Activated CD4-positive, alpha-beta memory T cell treated with anti-CD3 and anti-CD28 coated beads for 36 hours (primary cell): ENCODE measurements at regions not wholly inside any gene's neighbourhood (a gene's known extent, or its start where the extent isn't known, plus 50 kb on each side); places are given as distances from the start of the nearest gene placed in this dataset.

Experiments used
- CTCF ChIA-PET: fragments of 350-600 bp; sonication (Branson Sonifier 250); formaldehyde crosslinking; loops from one replicate; lab custom pipeline; 2021; ENCODE audit warnings: antibody characterized with exemption, inconsistent platforms; lab: Charles Lee
- POLR2A ChIA-PET: fragments of 350-600 bp; sonication (Branson Sonifier 250); formaldehyde crosslinking; loops from one replicate; lab custom pipeline; 2021; ENCODE audit warnings: antibody characterized with exemption; lab: Charles Lee
- DNase-seq: peaks from one replicate; pipeline ENCODE4 v3.0.0-alpha.2; 2020
- H3K27ac Mint-ChIP-seq: one replicate; pipeline ENCODE4 v1.8.0; 2021; ENCODE audit warnings: mixed read lengths
- H3K27me3 Mint-ChIP-seq: one replicate; pipeline ENCODE4 v1.8.0; 2021; ENCODE audit warnings: mixed read lengths
- H3K36me3 Mint-ChIP-seq: one replicate; pipeline ENCODE4 v1.8.0; 2021; ENCODE audit warnings: mixed read lengths
- H3K4me1 Mint-ChIP-seq: one replicate; pipeline ENCODE4 v1.8.0; 2021; ENCODE audit warnings: low read depth, mixed read lengths
- H3K4me3 Mint-ChIP-seq: one replicate; pipeline ENCODE4 v1.8.0; 2021; ENCODE audit warnings: mild to moderate bottlenecking, mixed read lengths
- H3K9me3 Mint-ChIP-seq: one replicate; pipeline ENCODE4 v1.8.0; 2021; ENCODE audit warnings: mixed read lengths
- intact Hi-C: fragments of 100-400 bp; cut with micrococcal nuclease; formaldehyde crosslinking; loops from one replicate; pipeline ENCODE4 v1.15.1; 2023

GRCh38 chr9:38202336-38202938, 133.4 kb upstream of the SHB start:
- ChIA-PET POLR2A (no interaction called here), CTCF (no interaction called here)
- H3K27ac Mint-ChIP-seq = no peak overlapping the region
- H3K4me3 Mint-ChIP-seq = no peak overlapping the region
- H3K9me3 Mint-ChIP-seq = no peaks in the 10 kb centered on the region
- H3K27me3 Mint-ChIP-seq = peaks cover 5% of the 10 kb centered on the region
- no peak for DNase-seq
- H3K4me1 Mint-ChIP-seq = no peaks in the 10 kb centered on the region
- intact Hi-C loops = no loop called here
- no peaks in the 10 kb centered on the region for H3K36me3 Mint-ChIP-seq

- ChIA-PET POLR2A (no interaction called here), CTCF (no interaction called here)
- no peaks in the 10 kb centered on the region for H3K4me1 Mint-ChIP-seq
- peaks cover 5% of the 10 kb centered on the region for H3K27me3 Mint-ChIP-seq
- H3K27ac Mint-ChIP-seq = no peak overlapping the region
- DNase-seq = no peak
- H3K4me3 Mint-ChIP-seq = no peak overlapping the region
- intact Hi-C loops = no loop called here
- no peaks in the 10 kb centered on the region for H3K9me3 Mint-ChIP-seq
- no peaks in the 10 kb centered on the region for H3K36me3 Mint-ChIP-seq
Measured at GRCh38 chr9:38201844-38202243, 132.8 kb upstream of the SHB start.

GRCh38 chr9:38200431-38200830, 131.4 kb upstream of the SHB start:
- DNase-seq = no peak
- CTCF ChIA-PET = no interaction called here
- POLR2A ChIA-PET = no interaction called here
- Mint-ChIP-seq H3K27me3 (peaks cover 8% of the 10 kb centered on the region), H3K4me3 (no peak overlapping the region), H3K36me3 (no peaks in the 10 kb centered on the region), H3K4me1 (no peaks in the 10 kb centered on the region), H3K9me3 (no peaks in the 10 kb centered on the region), H3K27ac (no peak overlapping the region)
- intact Hi-C loops = no loop called here

GRCh38 chr9:38198140-38198539, 129.1 kb upstream of the SHB start:
- intact Hi-C loops = no loop called here

GRCh38 chr9:38196714-38197113, 127.7 kb upstream of the SHB start:
- DNase-seq = no peak
- intact Hi-C loops = no loop called here
- H3K4me1 Mint-ChIP-seq = no peaks in the 10 kb centered on the region
- no peaks in the 10 kb centered on the region for H3K9me3 Mint-ChIP-seq
- no peaks in the 10 kb centered on the region for H3K36me3 Mint-ChIP-seq
- H3K27ac Mint-ChIP-seq = no peak overlapping the region
- POLR2A ChIA-PET = no interaction called here
- H3K4me3 Mint-ChIP-seq = no peak overlapping the region
- H3K27me3 Mint-ChIP-seq = peaks cover 14% of the 10 kb centered on the region
- CTCF ChIA-PET = no interaction called here

More at GRCh38 chr9:38198140-38198539, 129.1 kb upstream of the SHB start:
- H3K36me3 Mint-ChIP-seq = no peaks in the 10 kb centered on the region
- no peaks in the 10 kb centered on the region for H3K9me3 Mint-ChIP-seq
- H3K27ac Mint-ChIP-seq = no peak overlapping the region
- no peaks in the 10 kb centered on the region for H3K4me1 Mint-ChIP-seq
- ChIA-PET POLR2A (no interaction called here), CTCF (interaction anchor here (1.4 kb wide), 1 partner anchor 38 kb away, joined by 3 read pairs; no protein-coding TSS in a partner anchor)
- peaks cover 14% of the 10 kb centered on the region for H3K27me3 Mint-ChIP-seq
- no peak for DNase-seq
- H3K4me3 Mint-ChIP-seq = no peak overlapping the region

- no peaks in the 10 kb centered on the region for H3K4me1 Mint-ChIP-seq
- no peak overlapping the region for H3K4me3 Mint-ChIP-seq
- intact Hi-C loops = no loop called here
- H3K36me3 Mint-ChIP-seq = no peaks in the 10 kb centered on the region
- ChIA-PET POLR2A (no interaction called here), CTCF (no interaction called here)
- no peak for DNase-seq
- H3K27me3 Mint-ChIP-seq = peaks cover 14% of the 10 kb centered on the region
- H3K9me3 Mint-ChIP-seq = no peaks in the 10 kb centered on the region
- no peak overlapping the region for H3K27ac Mint-ChIP-seq
Measured at GRCh38 chr9:38195737-38196161, 126.7 kb upstream of the SHB start.

GRCh38 chr9:38194870-38195269, 125.8 kb upstream of the SHB start:
- no peak for DNase-seq
- Mint-ChIP-seq H3K4me1 (no peaks in the 10 kb centered on the region), H3K27me3 (peaks cover 14% of the 10 kb centered on the region), H3K36me3 (no peaks in the 10 kb centered on the region), H3K27ac (no peak overlapping the region), H3K4me3 (no peak overlapping the region), H3K9me3 (no peaks in the 10 kb centered on the region)
- CTCF ChIA-PET = no interaction called here
- POLR2A ChIA-PET = no interaction called here
- intact Hi-C loops = no loop called here

- H3K4me1 Mint-ChIP-seq = no peaks in the 10 kb centered on the region
- H3K36me3 Mint-ChIP-seq = no peaks in the 10 kb centered on the region
- no peak overlapping the region for H3K27ac Mint-ChIP-seq
- H3K27me3 Mint-ChIP-seq = peaks cover 9% of the 10 kb centered on the region
- intact Hi-C loops = no loop called here
- CTCF ChIA-PET = no interaction called here
- DNase-seq = no peak
- H3K4me3 Mint-ChIP-seq = no peak overlapping the region
- POLR2A ChIA-PET = no interaction called here
- H3K9me3 Mint-ChIP-seq = no peaks in the 10 kb centered on the region
Measured at GRCh38 chr9:38192731-38193265, 123.8 kb upstream of the SHB start.

- H3K27ac Mint-ChIP-seq = no peak overlapping the region
- ChIA-PET CTCF (no interaction called here), POLR2A (no interaction called here)
- DNase-seq = no peak
- no peaks in the 10 kb centered on the region for H3K4me1 Mint-ChIP-seq
- intact Hi-C loops = no loop called here
- no peaks in the 10 kb centered on the region for H3K36me3 Mint-ChIP-seq
- H3K27me3 Mint-ChIP-seq = peaks cover 2% of the 10 kb centered on the region
- no peak overlapping the region for H3K4me3 Mint-ChIP-seq
- no peaks in the 10 kb centered on the region for H3K9me3 Mint-ChIP-seq
Measured at GRCh38 chr9:38186404-38187115, 117.5 kb upstream of the SHB start.

- intact Hi-C loops = no loop called here
- no peak overlapping the region for H3K4me3 Mint-ChIP-seq
- no peaks in the 10 kb centered on the region for H3K36me3 Mint-ChIP-seq
- no peaks in the 10 kb centered on the region for H3K9me3 Mint-ChIP-seq
- no peak for DNase-seq
- ChIA-PET POLR2A (no interaction called here), CTCF (interaction anchor here (0.6 kb wide), 1 partner anchor 108 kb away, joined by 4 read pairs; no protein-coding TSS in a partner anchor)
- peaks cover 2% of the 10 kb centered on the region for H3K27me3 Mint-ChIP-seq
- no peak overlapping the region for H3K27ac Mint-ChIP-seq
- H3K4me1 Mint-ChIP-seq = no peaks in the 10 kb centered on the region
Measured at GRCh38 chr9:38185647-38186403, 116.8 kb upstream of the SHB start.

- Mint-ChIP-seq H3K36me3 (no peaks in the 10 kb centered on the region), H3K4me3 (no peak overlapping the region), H3K4me1 (no peaks in the 10 kb centered on the region), H3K27me3 (peaks cover 2% of the 10 kb centered on the region), H3K9me3 (no peaks in the 10 kb centered on the region), H3K27ac (no peak overlapping the region)
- no peak for DNase-seq
- CTCF ChIA-PET = no interaction called here
- intact Hi-C loops = no loop called here
- POLR2A ChIA-PET = no interaction called here
Measured at GRCh38 chr9:38183994-38184568, 115.1 kb upstream of the SHB start.

GRCh38 chr9:38182321-38182720, 113.3 kb upstream of the SHB start:
- CTCF ChIA-PET = no interaction called here
- Mint-ChIP-seq H3K4me1 (no peaks in the 10 kb centered on the region), H3K4me3 (no peak overlapping the region), H3K27me3 (peaks cover 2% of the 10 kb centered on the region), H3K9me3 (no peaks in the 10 kb centered on the region), H3K27ac (no peak overlapping the region), H3K36me3 (no peaks in the 10 kb centered on the region)
- POLR2A ChIA-PET = no interaction called here
- DNase-seq = no peak
- intact Hi-C loops = no loop called here
